GM23248 (cell line): ENCODE measurements at regions not wholly inside any gene's neighbourhood (a gene's known extent, or its start where the extent isn't known, plus 50 kb on each side); places are given as distances from the start of the nearest gene placed in this dataset.

Source experiments
- DNase-seq: peaks from one replicate; pipeline ENCODE4 v3.0.0-alpha.2; 2015
- H2AFZ ChIP-seq: fragments of 200-600 bp; sonication (generic); 2 replicates; pipeline ENCODE4 v1.6.1; 2016; ENCODE audit warnings: antibody characterized with exemption
- H3F3A ChIP-seq: fragments of 200-600 bp; sonication (generic); 2 replicates; pipeline ENCODE4 v1.6.1; 2016; ENCODE audit warnings: mild to moderate bottlenecking, antibody characterized with exemption, mixed run types; ENCODE audit not compliant: insufficient read depth
- H3K27ac ChIP-seq: fragments of 200-600 bp; sonication (generic); 2 replicates; pipeline ENCODE4 v1.5.1; 2016; ENCODE audit warnings: mild to moderate bottlenecking
- H3K27me3 ChIP-seq: fragments of 200-600 bp; sonication (generic); replicated peaks from 2 replicates; pipeline ENCODE4 v1.6.1; 2016; ENCODE audit warnings: mild to moderate bottlenecking; ENCODE audit not compliant: insufficient read depth
- H3K36me3 ChIP-seq: fragments of 200-600 bp; sonication (generic); 2 replicates; pipeline ENCODE4 v1.6.1; 2016; ENCODE audit warnings: low read depth, mild to moderate bottlenecking
- H3K4me1 ChIP-seq: fragments of 200-600 bp; sonication (generic); 2 replicates; pipeline ENCODE4 v1.6.1; 2016; ENCODE audit warnings: mild to moderate bottlenecking; ENCODE audit not compliant: insufficient read depth
- H3K4me2 ChIP-seq: fragments of 200-600 bp; sonication (generic); one replicate; pipeline ENCODE4 v1.6.1; 2016; ENCODE audit warnings: mild to moderate bottlenecking; ENCODE audit not compliant: unreplicated experiment
- H3K4me3 ChIP-seq: fragments of 200-600 bp; sonication (generic); 2 replicates; pipeline ENCODE4 v1.5.1; 2016; ENCODE audit warnings: mild to moderate bottlenecking
- H3K79me2 ChIP-seq: fragments of 200-600 bp; sonication (generic); 2 replicates; pipeline ENCODE4 v1.6.1; 2016; ENCODE audit warnings: mild to moderate bottlenecking; ENCODE audit not compliant: insufficient read depth
- H3K9ac ChIP-seq: fragments of 200-600 bp; sonication (generic); 2 replicates; pipeline ENCODE4 v1.6.1; 2016; ENCODE audit warnings: mild to moderate bottlenecking
- H3K9me2 ChIP-seq: fragments of 200-600 bp; sonication (generic); 2 replicates; pipeline ENCODE4 v1.6.1; 2016; ENCODE audit warnings: mixed run types, mild to moderate bottlenecking, moderate library complexity; ENCODE audit not compliant: insufficient read depth
- H3K9me3 ChIP-seq: fragments of 200-600 bp; sonication (generic); one replicate; pipeline ENCODE4 v1.6.1; 2017; ENCODE audit warnings: low read depth
- H4K20me1 ChIP-seq: fragments of 200-600 bp; sonication (generic); 2 replicates; pipeline ENCODE4 v1.6.0; 2016; ENCODE audit not compliant: insufficient read depth
- EZH2 ChIP-seq: fragments of 200-600 bp; sonication (generic); IDR thresholded peaks from 2 replicates; pipeline ENCODE4 v1.6.1; 2018; ENCODE audit warnings: antibody characterized with exemption, mild to moderate bottlenecking; ENCODE audit not compliant: insufficient read depth, poor library complexity, severe bottlenecking
- EZH2phosphoT487 ChIP-seq: fragments of 200-600 bp; sonication (generic); IDR thresholded peaks from 2 replicates; pipeline ENCODE4 v1.6.1; 2018; ENCODE audit warnings: antibody characterized with exemption, moderate library complexity, mild to moderate bottlenecking, low read depth; ENCODE audit not compliant: insufficient read depth
- WGBS, 2 experiments: methylation state at CpG; one replicate each; pipeline ENCODE4 v1.1.6; 2015 to 2017; ENCODE audit warnings: low lambda C conversion rate in 2 of 2, low coverage in 1 of 2; ENCODE audit errors: missing lambda C conversion rate in 2 of 2; 5-methylcytosine and 5-hydroxymethylcytosine counted together
- in situ Hi-C: fragments of 300-500 bp; cut with MboI; formaldehyde crosslinking; loops from 2 replicates; pipeline ENCODE4 v1.15.0; 2020

DNA sequence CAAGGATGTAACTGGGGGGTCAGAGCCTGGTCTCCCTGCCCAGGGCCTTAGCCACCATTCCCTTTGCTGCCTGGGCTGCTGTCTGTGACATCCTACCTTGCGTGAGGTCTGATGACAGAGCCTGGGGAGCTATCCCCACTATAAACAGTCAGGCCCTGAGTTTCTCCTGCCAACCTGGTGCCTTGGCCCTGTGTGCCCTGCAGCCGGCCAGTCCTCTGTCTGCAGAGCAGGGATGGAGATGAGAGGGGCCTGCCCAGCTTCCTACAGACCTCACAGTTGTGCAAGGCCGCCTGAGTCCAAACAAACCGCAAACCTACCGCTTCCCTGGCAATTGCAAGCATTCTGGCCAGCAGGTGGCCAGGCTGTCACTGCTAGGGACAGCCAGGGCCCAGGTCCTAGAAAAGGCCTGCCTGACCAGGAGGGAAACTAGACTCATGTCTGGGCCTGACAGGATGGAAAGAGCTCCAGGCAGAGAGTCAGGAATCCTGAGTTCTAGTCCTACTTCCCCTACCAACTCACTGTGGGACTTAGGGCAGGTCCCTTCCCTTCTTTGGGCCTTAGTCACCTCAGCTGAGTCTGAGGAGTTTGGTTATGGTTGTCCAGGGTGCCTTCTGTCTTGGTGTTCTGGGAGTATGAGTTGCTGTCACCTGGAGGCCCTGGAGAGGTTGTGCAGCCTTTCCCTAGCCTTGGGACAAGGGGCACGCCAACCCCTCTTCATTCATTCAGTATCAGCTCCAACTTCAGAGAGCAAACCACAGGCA, 86.2 kb downstream of the VEGFA start:
- H3K9me2 ChIP-seq: no peaks in the 10 kb centered on the region
- no peak overlapping the region for H3K4me3 ChIP-seq
- no peaks in the 10 kb centered on the region for H3K27me3 ChIP-seq
- no peaks in the 10 kb centered on the region for H3K36me3 ChIP-seq
- H3K27ac ChIP-seq: no peak overlapping the region
- WGBS, 2 experiments: 96% methylated on average over 6 of the region's 6 CpGs
- TF ChIP-seq EZH2phosphoT487 (no peak), EZH2 (no peak)
- no peaks in the 10 kb centered on the region for H3K9me3 ChIP-seq
- no peaks in the 10 kb centered on the region for H4K20me1 ChIP-seq
- peaks cover 10% of the 10 kb centered on the region for H3K4me1 ChIP-seq
- H3F3A ChIP-seq: no peaks in the 10 kb centered on the region
- in situ Hi-C loops: no loop called here
- H3K4me2 ChIP-seq: no peak overlapping the region
- no peaks in the 10 kb centered on the region for H3K79me2 ChIP-seq
- no peak overlapping the region for H3K9ac ChIP-seq
- peak; percentile 26 for DNase-seq
- no peak overlapping the region for H2AFZ ChIP-seq

DNA sequence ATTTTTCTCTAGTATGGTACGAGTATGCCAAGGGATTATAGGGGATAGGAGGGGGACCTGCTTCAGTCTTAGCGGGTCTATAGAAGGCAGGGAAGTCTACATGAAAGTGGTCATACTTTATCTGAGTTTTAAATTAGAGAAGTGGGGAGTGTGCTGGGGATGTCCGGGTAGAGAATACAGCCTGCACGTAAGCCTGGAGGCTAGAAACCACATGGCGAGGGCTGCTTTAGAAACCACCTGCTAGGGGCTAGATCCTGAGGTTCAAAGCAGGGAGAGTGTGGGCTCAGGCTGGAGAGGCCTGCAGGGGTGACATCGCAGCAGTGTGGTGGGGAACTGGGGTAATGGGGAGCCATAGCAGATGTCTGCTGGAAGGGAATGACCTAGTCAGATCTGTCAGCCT, 85.2 kb downstream of the VEGFA start:
- Histone ChIP-seq H3K27me3 (no peaks in the 10 kb centered on the region), H3K27ac (no peak overlapping the region), H3K9me2 (no peaks in the 10 kb centered on the region), H3K4me2 (no peak overlapping the region), H3F3A (no peaks in the 10 kb centered on the region), H2AFZ (no peak overlapping the region), H4K20me1 (no peaks in the 10 kb centered on the region), H3K4me3 (no peak overlapping the region), H3K4me1 (peaks cover 19% of the 10 kb centered on the region), H3K36me3 (no peaks in the 10 kb centered on the region), H3K9me3 (no peaks in the 10 kb centered on the region), H3K79me2 (no peaks in the 10 kb centered on the region), H3K9ac (no peak overlapping the region)
- WGBS, 2 experiments: 89 to 97% methylated on average over 6 of the region's 6 CpGs
- in situ Hi-C loops: no loop called here
- no peak for DNase-seq
- TF ChIP-seq EZH2phosphoT487: no peak
- TF ChIP-seq EZH2: no peak

DNA sequence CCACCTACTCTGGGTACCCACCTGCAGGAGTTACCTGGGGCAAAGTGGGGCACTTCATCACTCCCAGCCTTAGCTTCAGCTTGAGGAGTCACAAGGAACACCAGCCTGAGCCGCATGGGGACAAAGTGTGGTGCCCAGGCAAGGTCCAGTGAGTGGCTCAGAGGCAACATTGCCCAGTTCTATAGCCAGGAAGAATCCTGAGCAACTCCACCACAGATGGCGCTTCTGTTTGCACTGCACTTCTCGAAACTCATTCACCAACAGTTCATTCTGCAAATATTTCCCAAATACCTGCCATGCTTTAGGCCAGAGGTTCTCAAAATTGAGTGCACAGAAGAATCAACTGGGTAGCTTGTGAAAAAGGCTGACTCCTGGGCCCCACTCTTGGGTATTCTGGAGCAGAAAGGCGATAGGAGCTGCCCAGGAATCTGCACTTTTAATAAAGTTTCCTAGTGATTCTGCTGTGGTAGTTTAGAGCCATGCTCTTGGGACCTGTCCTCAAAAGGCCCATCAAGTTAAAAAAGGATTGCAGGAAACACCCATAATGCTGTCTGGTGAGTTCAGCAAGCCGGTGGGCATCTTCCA, 83.1 kb downstream of the VEGFA start:
- no peak for DNase-seq
- H3K9me2 ChIP-seq: no peaks in the 10 kb centered on the region
- no peaks in the 10 kb centered on the region for H3K27me3 ChIP-seq
- no peak overlapping the region for H3K4me2 ChIP-seq
- no peak overlapping the region for H2AFZ ChIP-seq
- no peaks in the 10 kb centered on the region for H3K79me2 ChIP-seq
- TF ChIP-seq EZH2 (no peak), EZH2phosphoT487 (no peak)
- in situ Hi-C loops: no loop called here
- no peaks in the 10 kb centered on the region for H4K20me1 ChIP-seq
- no peaks in the 10 kb centered on the region for H3F3A ChIP-seq
- H3K27ac ChIP-seq: no peak overlapping the region
- no peak overlapping the region for H3K4me3 ChIP-seq
- peaks cover 27% of the 10 kb centered on the region for H3K4me1 ChIP-seq
- no peaks in the 10 kb centered on the region for H3K36me3 ChIP-seq
- H3K9me3 ChIP-seq: no peaks in the 10 kb centered on the region
- no peak overlapping the region for H3K9ac ChIP-seq
- 75 to 83% methylated on average over 5 of the region's 5 CpGs for WGBS, 2 experiments

DNA sequence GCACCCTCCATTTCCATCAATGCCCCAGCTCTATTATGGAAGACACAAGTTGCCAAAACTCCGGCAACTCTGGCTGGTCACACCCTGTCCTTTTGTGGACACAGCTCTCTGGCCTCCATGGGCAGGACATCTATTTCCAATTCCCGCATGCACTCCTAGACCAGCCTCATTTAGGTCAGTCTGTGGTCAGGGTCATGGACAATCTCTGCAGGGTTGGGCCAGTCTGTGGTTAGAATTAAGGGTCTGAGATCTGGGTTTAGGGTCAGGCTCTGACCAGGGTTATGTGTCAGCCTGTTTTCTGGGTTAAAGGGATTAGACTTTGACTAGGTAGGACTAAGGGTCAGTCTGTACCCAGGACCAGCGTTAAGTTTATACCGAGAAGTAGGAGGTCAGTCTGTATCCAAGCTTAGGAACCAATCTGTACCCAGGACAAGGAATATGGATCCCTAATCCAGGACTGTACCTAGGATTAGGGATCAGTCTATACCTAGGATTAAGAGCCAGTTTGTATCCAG, 82.4 kb downstream of the VEGFA start:
- no peak for DNase-seq
- H3K4me2 ChIP-seq: no peak overlapping the region
- in situ Hi-C loops: no loop called here
- H2AFZ ChIP-seq: no peak overlapping the region
- H3K27me3 ChIP-seq: no peaks in the 10 kb centered on the region
- H3K36me3 ChIP-seq: no peaks in the 10 kb centered on the region
- no peak overlapping the region for H3K27ac ChIP-seq
- WGBS, 2 experiments: 95 to 97% methylated on average over 4 of the region's 4 CpGs
- H3K9ac ChIP-seq: no peak overlapping the region
- no peaks in the 10 kb centered on the region for H3K79me2 ChIP-seq
- H3K4me3 ChIP-seq: no peak overlapping the region
- TF ChIP-seq EZH2phosphoT487 (no peak), EZH2 (no peak)
- no peaks in the 10 kb centered on the region for H3K9me2 ChIP-seq
- no peaks in the 10 kb centered on the region for H3K9me3 ChIP-seq
- no peaks in the 10 kb centered on the region for H3F3A ChIP-seq
- peaks cover 33% of the 10 kb centered on the region for H3K4me1 ChIP-seq
- no peaks in the 10 kb centered on the region for H4K20me1 ChIP-seq
